ENCODE measurements at regions not wholly inside any gene's neighbourhood (a gene's known extent, or its start where the extent isn't known, plus 50 kb on each side); places are given as distances from the start of the nearest gene placed in this dataset.
"Not testable (repeated sequence)": the region's sequence is repeated elsewhere in the genome, so short reads cannot be mapped to it uniquely, and the experiment has no call there.

GRCh38 chr3:46576-46975 is 150.0 kb upstream of the CHL1 start:
- Histone ChIP-seq H3K4me3 (no peak overlapping the region), H3K9me3 (no peaks in the 10 kb centered on the region), H3K36me3 (ENCODE audit: insufficient read depth in 1 of 2, low read depth in 1 of 2) (no peaks in the 10 kb centered on the region), H3K4me1 (no peaks in the 10 kb centered on the region), H3K27ac (no peak overlapping the region), H3K27me3 (ENCODE audit: insufficient read depth in 3 of 3, low read length in 2 of 3) (no peaks in the 10 kb centered on the region)
- ATAC-seq = no peak
- WGBS, 3 donors = 75 to 80% (median 76%) methylated on average over 2 of the region's 2 CpGs
- intact Hi-C loops (cut with DNase I) = no loop called here
- TF ChIP-seq, protein P1, sequence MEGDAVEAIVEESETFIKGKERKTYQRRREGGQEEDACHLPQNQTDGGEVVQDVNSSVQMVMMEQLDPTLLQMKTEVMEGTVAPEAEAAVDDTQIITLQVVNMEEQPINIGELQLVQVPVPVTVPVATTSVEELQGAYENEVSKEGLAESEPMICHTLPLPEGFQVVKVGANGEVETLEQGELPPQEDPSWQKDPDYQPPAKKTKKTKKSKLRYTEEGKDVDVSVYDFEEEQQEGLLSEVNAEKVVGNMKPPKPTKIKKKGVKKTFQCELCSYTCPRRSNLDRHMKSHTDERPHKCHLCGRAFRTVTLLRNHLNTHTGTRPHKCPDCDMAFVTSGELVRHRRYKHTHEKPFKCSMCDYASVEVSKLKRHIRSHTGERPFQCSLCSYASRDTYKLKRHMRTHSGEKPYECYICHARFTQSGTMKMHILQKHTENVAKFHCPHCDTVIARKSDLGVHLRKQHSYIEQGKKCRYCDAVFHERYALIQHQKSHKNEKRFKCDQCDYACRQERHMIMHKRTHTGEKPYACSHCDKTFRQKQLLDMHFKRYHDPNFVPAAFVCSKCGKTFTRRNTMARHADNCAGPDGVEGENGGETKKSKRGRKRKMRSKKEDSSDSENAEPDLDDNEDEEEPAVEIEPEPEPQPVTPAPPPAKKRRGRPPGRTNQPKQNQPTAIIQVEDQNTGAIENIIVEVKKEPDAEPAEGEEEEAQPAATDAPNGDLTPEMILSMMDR (IDR thresholded peaks at IDR 0.05) = no peak
- DNase-seq = no peak

DNA sequence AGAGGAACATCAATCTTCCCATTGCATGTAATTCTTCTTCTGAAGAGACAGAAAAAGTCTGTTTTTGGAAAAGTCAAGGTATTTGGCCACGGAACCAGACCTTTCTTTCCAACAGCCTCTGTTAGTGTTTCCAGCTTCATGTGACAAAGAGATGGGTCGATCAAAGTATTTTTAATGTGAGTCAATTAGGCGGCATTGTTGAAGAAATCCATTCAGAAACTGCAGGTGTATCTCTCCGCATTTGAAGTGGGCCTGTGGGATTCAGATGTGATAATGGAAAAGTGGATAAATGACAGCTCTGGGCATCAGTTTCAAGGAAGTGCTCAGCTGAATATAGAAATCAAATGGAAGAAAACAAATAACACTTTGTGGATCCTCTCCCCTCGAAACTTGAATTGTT is 143.1 kb upstream of the CHL1 start:
- H3K4me1 ChIP-seq; DNase-seq; intact Hi-C loops (cut with DNase I); H3K27ac ChIP-seq; H3K27me3 ChIP-seq (ENCODE audit: insufficient read depth in 3 of 3, low read length in 2 of 3); H3K36me3 ChIP-seq (ENCODE audit: insufficient read depth in 1 of 2, low read depth in 1 of 2); ATAC-seq; H3K9me3 ChIP-seq; H3K4me3 ChIP-seq: not testable (repeated sequence)
- WGBS, 3 donors = 78 to 86% (median 82%) methylated on average over 5 of the region's 5 CpGs

GRCh38 chr3:54240-54639 is 142.3 kb upstream of the CHL1 start:
- ATAC-seq = no peak
- no peak overlapping the region for H3K4me3 ChIP-seq
- intact Hi-C loops (cut with DNase I) = no loop called here
- no peaks in the 10 kb centered on the region for H3K27me3 ChIP-seq (ENCODE audit: insufficient read depth in 3 of 3, low read length in 2 of 3)
- no peak overlapping the region for H3K27ac ChIP-seq
- TF ChIP-seq, protein P1 (IDR thresholded peaks at IDR 0.05) = no peak
- H3K4me1 ChIP-seq = no peaks in the 10 kb centered on the region
- no peaks in the 10 kb centered on the region for H3K36me3 ChIP-seq (ENCODE audit: insufficient read depth in 1 of 2, low read depth in 1 of 2)
- 79 to 89% (median 81%) methylated on average over 5 of the region's 5 CpGs for WGBS, 3 donors
- DNase-seq = no peak
- H3K9me3 ChIP-seq = no peaks in the 10 kb centered on the region

- TF ChIP-seq, protein P1 (IDR thresholded peaks at IDR 0.05) = no peak
- ATAC-seq (no peak), DNase-seq (no peak)
- Histone ChIP-seq H3K4me3 (no peak overlapping the region), H3K27me3 (ENCODE audit: insufficient read depth in 3 of 3, low read length in 2 of 3) (no peaks in the 10 kb centered on the region), H3K9me3 (no peaks in the 10 kb centered on the region), H3K36me3 (ENCODE audit: insufficient read depth in 1 of 2, low read depth in 1 of 2) (no peaks in the 10 kb centered on the region), H3K4me1 (no peaks in the 10 kb centered on the region), H3K27ac (no peak overlapping the region)
- intact Hi-C loops (cut with DNase I) = no loop called here
- 68 to 74% (median 73%) methylated on average over 4 of the region's 4 CpGs for WGBS, 3 donors
These were observed 139.9 kb upstream of the CHL1 start for GRCh38 chr3:56672-57071.

DNA sequence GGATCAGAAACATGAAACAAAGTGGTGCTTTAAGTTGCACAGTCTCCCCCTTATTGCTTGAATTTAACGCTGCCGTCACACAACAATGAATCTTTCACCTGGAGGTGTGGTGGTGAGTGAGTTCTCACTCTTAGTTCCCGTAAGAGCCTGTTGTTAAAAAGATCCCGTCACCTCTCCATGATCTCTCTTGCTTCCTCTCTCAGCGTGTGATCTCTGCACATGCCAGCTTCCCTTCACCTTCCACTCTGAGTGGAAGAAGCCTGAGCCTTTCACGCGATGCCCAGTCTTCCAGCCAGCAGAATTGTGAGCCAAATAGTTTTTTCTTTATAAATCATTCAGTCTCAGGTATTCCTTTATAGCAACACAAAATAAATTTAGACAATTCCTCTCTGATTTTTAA is 136.7 kb upstream of the CHL1 start:
- intact Hi-C loops (cut with DNase I) = no loop called here
- TF ChIP-seq, protein P1 (IDR thresholded peaks at IDR 0.05) = no peak
- H3K4me1 ChIP-seq = no peaks in the 10 kb centered on the region
- H3K9me3 ChIP-seq = no peaks in the 10 kb centered on the region
- H3K27me3 ChIP-seq (ENCODE audit: insufficient read depth in 3 of 3, low read length in 2 of 3) = no peaks in the 10 kb centered on the region
- no peak overlapping the region for H3K4me3 ChIP-seq
- H3K36me3 ChIP-seq (ENCODE audit: insufficient read depth in 1 of 2, low read depth in 1 of 2) = no peaks in the 10 kb centered on the region
- WGBS, 3 donors = 39 to 57% (median 54%) methylated on average over 7 of the region's 7 CpGs
- DNase-seq (no peak), ATAC-seq (no peak)
- no peak overlapping the region for H3K27ac ChIP-seq
